Mesenchymal stem cell (in vitro differentiated cells and primary cell): ENCODE measurements at regions not wholly inside any gene's neighbourhood (a gene's known extent, or its start where the extent isn't known, plus 50 kb on each side); places are given as distances from the start of the nearest gene placed in this dataset.

ENCODE experiments used
- DNase-seq: peaks from one replicate; pipeline ENCODE4 v3.0.0-alpha.2; 2013
- H2AFZ ChIP-seq: one replicate; pipeline ENCODE4 v1.6.1; 2013; ENCODE audit warnings: low read depth, mild to moderate bottlenecking, control low read depth, inconsistent platforms, low read length, moderate library complexity
- H2AK5ac ChIP-seq: 2 replicates; pipeline ENCODE4 v1.6.1; 2013; ENCODE audit warnings: low read length, moderate library complexity, mild to moderate bottlenecking, inconsistent platforms; ENCODE audit not compliant: severe bottlenecking
- H2BK120ac ChIP-seq: one replicate; pipeline ENCODE4 v1.6.1; 2013; ENCODE audit warnings: low read depth, mild to moderate bottlenecking, inconsistent platforms, low read length, moderate library complexity
- H2BK12ac ChIP-seq, 2 experiments: one replicate each; pipeline ENCODE4 v1.6.1; 2013; ENCODE audit warnings: inconsistent platforms in 2 of 2, low read length in 2 of 2, mild to moderate bottlenecking in 2 of 2, moderate library complexity in 2 of 2, control low read depth in 1 of 2
- H2BK15ac ChIP-seq: one replicate; pipeline ENCODE4 v1.6.1; 2013; ENCODE audit warnings: mild to moderate bottlenecking, low read depth, inconsistent platforms; ENCODE audit not compliant: poor library complexity, severe bottlenecking
- H2BK5ac ChIP-seq: 2 replicates; pipeline ENCODE4 v1.6.1; 2013; ENCODE audit warnings: low read depth, mild to moderate bottlenecking, low read length, control low read depth, inconsistent platforms; ENCODE audit not compliant: poor library complexity, severe bottlenecking
- H3K14ac ChIP-seq, 2 experiments: one replicate each; pipeline ENCODE4 v1.6.1; 2013; ENCODE audit warnings: inconsistent platforms in 2 of 2, low read length in 2 of 2, control low read depth in 1 of 2, mild to moderate bottlenecking in 1 of 2, moderate library complexity in 1 of 2
- H3K18ac ChIP-seq, 2 experiments: one replicate each; pipeline ENCODE4 v1.6.1; 2013; ENCODE audit warnings: inconsistent platforms in 2 of 2, low read length in 2 of 2, control low read depth in 1 of 2, low read depth in 1 of 2, mild to moderate bottlenecking in 1 of 2
- H3K23ac ChIP-seq, 2 experiments: one replicate each; pipeline ENCODE4 v1.6.1; 2013; ENCODE audit warnings: inconsistent platforms in 2 of 2, low read length in 2 of 2, mild to moderate bottlenecking in 2 of 2, moderate library complexity in 2 of 2, control low read depth in 1 of 2
- H3K27ac ChIP-seq: 2 replicates; pipeline ENCODE4 v1.5.1; 2013; ENCODE audit warnings: mild to moderate bottlenecking, moderate library complexity, low read length, control low read depth, inconsistent platforms; ENCODE audit not compliant: poor library complexity, severe bottlenecking
- H3K27me3 ChIP-seq, 2 experiments: 2 replicates each; pipeline versions ENCODE4 v1.6.1 to v1.7.0; 2013; ENCODE audit warnings: low read length in 2 of 2, mild to moderate bottlenecking in 2 of 2, moderate library complexity in 2 of 2, control low read depth in 1 of 2, inconsistent platforms in 1 of 2; ENCODE audit not compliant: control insufficient read depth in 1 of 2, insufficient read depth in 1 of 2
- H3K36me3 ChIP-seq, 2 experiments: 2 replicates each; pipeline versions ENCODE4 v1.6.1 to v1.7.0; 2013; ENCODE audit warnings: low read length in 2 of 2, control low read depth in 1 of 2, inconsistent platforms in 1 of 2, low read depth in 1 of 2, mild to moderate bottlenecking in 1 of 2; ENCODE audit not compliant: insufficient read depth in 2 of 2, control insufficient read depth in 1 of 2
- H3K4ac ChIP-seq, 2 experiments: one replicate each; pipeline ENCODE4 v1.6.1; 2013; ENCODE audit warnings: inconsistent platforms in 2 of 2, low read length in 2 of 2, mild to moderate bottlenecking in 2 of 2, moderate library complexity in 2 of 2, control low read depth in 1 of 2, low read depth in 1 of 2
- H3K4me1 ChIP-seq: 2 replicates; pipeline ENCODE4 v1.6.1; 2013; ENCODE audit warnings: low read depth, low read length, control low read depth; ENCODE audit not compliant: control insufficient read depth, insufficient read depth
- H3K4me2 ChIP-seq: 2 replicates; pipeline ENCODE4 v1.6.1; 2013; ENCODE audit warnings: low read length, mild to moderate bottlenecking, inconsistent platforms; ENCODE audit not compliant: poor library complexity, severe bottlenecking
- H3K4me3 ChIP-seq, 2 experiments: 2 replicates each; pipeline versions ENCODE4 v1.5.1 to v1.7.0; 2013; ENCODE audit warnings: low read length in 2 of 2, mild to moderate bottlenecking in 2 of 2, control low read depth in 1 of 2, low read depth in 1 of 2; ENCODE audit not compliant: insufficient read depth in 1 of 2
- H3K79me1 ChIP-seq: replicated peaks from 2 replicates; pipeline ENCODE4 v1.6.1; 2013; ENCODE audit warnings: mild to moderate bottlenecking, control low read depth, low read length, inconsistent platforms; ENCODE audit not compliant: poor library complexity, severe bottlenecking
- H3K9ac ChIP-seq: 2 replicates; pipeline ENCODE4 v1.7.0; 2013; ENCODE audit warnings: mild to moderate bottlenecking, low read length, moderate library complexity
- H3K9me3 ChIP-seq: 2 replicates; pipeline ENCODE4 v1.7.0; 2013; ENCODE audit warnings: mild to moderate bottlenecking, low read length; ENCODE audit not compliant: control insufficient read depth
- H4K8ac ChIP-seq: one replicate; pipeline ENCODE4 v1.6.1; 2013; ENCODE audit warnings: inconsistent platforms, mild to moderate bottlenecking, low read length, moderate library complexity
- H4K91ac ChIP-seq: one replicate; pipeline ENCODE4 v1.6.1; 2013; ENCODE audit warnings: mild to moderate bottlenecking, low read length, inconsistent platforms
- WGBS: methylation state at CpG from one replicate; pipeline ENCODE4 v1.1.7; 2013; ENCODE audit warnings: mixed read lengths; 5-methylcytosine and 5-hydroxymethylcytosine counted together

DNA sequence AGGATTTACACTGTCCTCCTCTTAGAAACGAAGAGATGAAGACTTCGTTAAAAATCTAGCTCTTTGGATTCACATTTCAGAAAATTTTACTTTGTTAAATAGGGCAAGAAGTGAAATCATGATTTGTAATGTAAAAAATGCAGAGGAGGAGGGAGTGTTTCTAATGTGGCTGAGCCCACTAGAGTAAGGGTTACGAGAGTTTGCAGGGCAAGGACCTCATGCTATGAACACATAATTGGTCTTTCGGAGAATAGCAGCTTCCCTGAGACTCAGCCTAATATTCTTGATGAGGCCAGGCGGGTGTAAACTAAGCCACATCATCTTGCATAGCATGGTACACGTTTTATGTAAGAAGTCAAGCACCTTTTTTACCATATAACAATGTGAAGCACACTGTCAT lies 191.0 kb upstream of the ADAMTS16 start:
- H2AFZ ChIP-seq = no peak overlapping the region
- no peak overlapping the region for H3K27ac ChIP-seq
- H3K4me3 ChIP-seq = no peak overlapping the region
- peaks cover 0 to 49% of the 10 kb centered on the region in 2 experiments for H3K27me3 ChIP-seq
- no peak overlapping the region for H2BK5ac ChIP-seq
- no peak overlapping the region for H3K4ac ChIP-seq
- H3K14ac ChIP-seq = no peak overlapping the region
- H2AK5ac ChIP-seq = no peak overlapping the region
- H3K18ac ChIP-seq = no peak overlapping the region
- H2BK120ac ChIP-seq = no peak overlapping the region
- no peak overlapping the region for H2BK15ac ChIP-seq
- H4K8ac ChIP-seq = no peak overlapping the region
- H3K9me3 ChIP-seq = no peaks in the 10 kb centered on the region
- DNase-seq = no peak
- H3K4me2 ChIP-seq = no peak overlapping the region
- H4K91ac ChIP-seq = no peak overlapping the region
- 47% methylated on average over 5 of the region's 6 CpGs for WGBS
- no peak overlapping the region for H3K23ac ChIP-seq
- no peaks in the 10 kb centered on the region for H3K79me1 ChIP-seq
- no peak overlapping the region for H2BK12ac ChIP-seq
- H3K9ac ChIP-seq = no peak overlapping the region
- no peaks in the 10 kb centered on the region for H3K36me3 ChIP-seq
- no peaks in the 10 kb centered on the region for H3K4me1 ChIP-seq

DNA sequence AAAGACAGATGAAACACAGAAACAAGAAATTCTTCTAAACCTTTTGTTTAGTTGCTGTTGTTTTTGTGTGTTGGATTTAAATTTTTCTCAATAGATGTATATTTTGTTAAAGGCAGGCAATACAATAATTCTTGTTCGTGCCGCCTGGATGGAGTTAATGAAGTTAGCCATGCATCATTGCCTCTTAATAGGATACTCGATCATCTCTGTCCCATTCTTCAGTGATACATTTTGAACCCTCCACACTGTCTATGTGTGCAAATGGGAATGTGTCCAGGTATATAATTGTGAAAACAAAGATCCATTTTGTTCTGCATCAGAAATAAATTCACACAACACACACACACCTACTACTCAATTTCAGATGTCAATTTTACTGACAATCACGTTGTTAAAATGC lies 186.6 kb upstream of the ADAMTS16 start:
- H2BK12ac ChIP-seq = no peak overlapping the region
- no peaks in the 10 kb centered on the region for H3K36me3 ChIP-seq
- no peak for DNase-seq
- no peak overlapping the region for H4K91ac ChIP-seq
- 78% methylated on average over 3 of the region's 4 CpGs for WGBS
- H2BK120ac ChIP-seq = no peak overlapping the region
- H3K79me1 ChIP-seq = no peaks in the 10 kb centered on the region
- no peaks in the 10 kb centered on the region for H3K4me1 ChIP-seq
- H3K23ac ChIP-seq = no peak overlapping the region
- no peak overlapping the region for H2BK5ac ChIP-seq
- H3K4me2 ChIP-seq = no peak overlapping the region
- H3K4me3 ChIP-seq = no peak overlapping the region
- no peak overlapping the region for H3K4ac ChIP-seq
- H2AK5ac ChIP-seq = no peak overlapping the region
- no peak overlapping the region for H2BK15ac ChIP-seq
- no peaks in the 10 kb centered on the region for H3K9me3 ChIP-seq
- H3K18ac ChIP-seq = no peak overlapping the region
- H4K8ac ChIP-seq = no peak overlapping the region
- no peak overlapping the region for H3K9ac ChIP-seq
- H3K27ac ChIP-seq = no peak overlapping the region
- H3K14ac ChIP-seq = no peak overlapping the region
- H3K27me3 ChIP-seq = peaks cover 0 to 66% of the 10 kb centered on the region in 2 experiments
- no peak overlapping the region for H2AFZ ChIP-seq

DNA sequence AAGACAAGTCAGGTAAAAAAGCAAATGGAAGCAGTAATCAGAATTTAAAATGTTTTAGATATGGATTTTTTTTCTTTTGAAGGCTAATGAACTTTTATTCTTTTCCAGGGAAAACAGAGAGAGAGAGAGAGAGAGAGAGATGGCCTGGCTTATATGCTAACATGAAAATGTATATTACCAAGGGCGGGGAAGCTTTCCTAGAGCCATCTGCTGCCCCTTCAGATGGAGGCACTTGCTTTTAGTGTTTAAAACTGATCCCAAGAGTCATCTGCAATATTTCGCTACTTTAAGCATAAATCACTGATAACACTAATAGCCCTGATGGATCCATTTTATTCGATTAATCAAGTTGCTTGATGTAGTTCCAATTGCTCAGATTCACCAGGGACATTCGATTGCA lies 186.1 kb upstream of the ADAMTS16 start:
- no peak overlapping the region for H2BK15ac ChIP-seq
- no peak overlapping the region for H2AK5ac ChIP-seq
- H3K27ac ChIP-seq = no peak overlapping the region
- no peak overlapping the region for H3K4me3 ChIP-seq
- H3K4me2 ChIP-seq = no peak overlapping the region
- no peak overlapping the region for H3K9ac ChIP-seq
- H3K14ac ChIP-seq = no peak overlapping the region
- no peak overlapping the region for H2BK12ac ChIP-seq
- H3K79me1 ChIP-seq = no peaks in the 10 kb centered on the region
- no peaks in the 10 kb centered on the region for H3K36me3 ChIP-seq
- WGBS = 70% methylated on average over 4 of the region's 4 CpGs
- H3K9me3 ChIP-seq = no peaks in the 10 kb centered on the region
- H2BK120ac ChIP-seq = no peak overlapping the region
- H2AFZ ChIP-seq = no peak overlapping the region
- no peak overlapping the region for H4K91ac ChIP-seq
- no peak overlapping the region for H3K18ac ChIP-seq
- no peaks in the 10 kb centered on the region for H3K4me1 ChIP-seq
- no peak overlapping the region for H2BK5ac ChIP-seq
- H3K4ac ChIP-seq = no peak overlapping the region
- H3K27me3 ChIP-seq = peaks cover 0 to 71% of the 10 kb centered on the region in 2 experiments
- no peak overlapping the region for H4K8ac ChIP-seq
- no peak for DNase-seq
- H3K23ac ChIP-seq = no peak overlapping the region

DNA sequence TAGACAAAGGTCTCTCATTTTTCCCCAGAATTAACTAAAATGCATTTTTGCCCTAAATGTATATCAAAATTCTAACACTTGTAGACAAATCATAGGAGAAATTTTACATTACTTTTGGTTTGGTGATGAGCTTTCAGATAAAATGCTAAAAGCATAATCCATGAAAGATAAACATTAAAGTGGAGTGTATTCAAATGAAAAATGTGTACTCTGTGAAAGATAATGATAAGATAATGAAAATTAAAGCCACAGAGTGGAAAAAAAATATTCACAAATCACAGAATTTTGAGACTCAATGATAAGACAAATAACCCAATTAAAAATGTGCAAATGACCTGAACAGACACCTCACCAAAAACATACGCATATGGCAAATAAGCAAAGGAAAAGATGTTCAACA lies 176.9 kb upstream of the ADAMTS16 start:
- Histone ChIP-seq H3K27ac (no peak overlapping the region), H3K18ac (no peak overlapping the region), H2BK120ac (no peak overlapping the region), H3K4me2 (no peak overlapping the region), H2AFZ (no peak overlapping the region), H2AK5ac (no peak overlapping the region), H2BK12ac (no peak overlapping the region), H3K23ac (no peak overlapping the region), H3K27me3 (peaks cover 0 to 33% of the 10 kb centered on the region in 2 experiments), H4K8ac (no peak overlapping the region), H3K9me3 (no peaks in the 10 kb centered on the region), H3K4me3 (no peak overlapping the region), H3K4me1 (no peaks in the 10 kb centered on the region), H3K14ac (no peak overlapping the region), H3K4ac (no peak overlapping the region), H2BK15ac (no peak overlapping the region), H3K36me3 (no peaks in the 10 kb centered on the region), H2BK5ac (no peak overlapping the region), H3K79me1 (no peaks in the 10 kb centered on the region), H3K9ac (no peak overlapping the region), H4K91ac (no peak overlapping the region)
- no peak for DNase-seq
- 100% methylated on average over 1 of the region's 1 CpG for WGBS
